ENCODE measurements at regions not wholly inside any gene's neighbourhood (a gene's known extent, or its start where the extent isn't known, plus 50 kb on each side); places are given as distances from the start of the nearest gene placed in this dataset.

GRCh38 chr17:77793971-77794235 lies 164.6 kb upstream of the TNRC6C start:
- ATAC-seq (ENCODE audit: low FRiP score in 2 of 2), result no peak
- Histone ChIP-seq H3K27me3 (peaks cover 0 to 4% (median 0%) of the 10 kb centered on the region in 4 donors), H3K4me3 (no peak overlapping the region)

GRCh38 chr17:77794846-77795245 lies 163.7 kb upstream of the TNRC6C start:
- 59 to 100% methylated on average over 1 to 6 of the region's 6 CpGs for WGBS, 2 donors
- no peaks in the 10 kb centered on the region for H3K36me3 ChIP-seq
- TF ChIP-seq CTCF (IDR thresholded peaks at IDR 0.05) (no peak), POLR2AphosphoS5 (IDR thresholded peaks at IDR 0.05) (no peak), POLR2A (IDR thresholded peaks at IDR 0.05) (no peak), EP300 (IDR thresholded peaks at IDR 0.05) (no peak)
- no peaks in the 10 kb centered on the region for H3K4me1 ChIP-seq
- ATAC-seq (ENCODE audit: low FRiP score in 2 of 2) (no peak), DNase-seq (no peak)
- H3K27me3 ChIP-seq, result peaks cover 0 to 4% (median 0%) of the 10 kb centered on the region in 4 donors
- no peak overlapping the region for H3K27ac ChIP-seq
- no peak overlapping the region for H3K4me3 ChIP-seq
- H3K9me3 ChIP-seq, result no peaks in the 10 kb centered on the region

More at GRCh38 chr17:77793971-77794235, 164.6 kb upstream of the TNRC6C start:
- TF ChIP-seq CTCF (IDR thresholded peaks at IDR 0.05) (no peak), POLR2AphosphoS5 (IDR thresholded peaks at IDR 0.05) (no peak), EP300 (IDR thresholded peaks at IDR 0.05) (no peak)
- DNase-seq, result no peak
- no peaks in the 10 kb centered on the region for H3K4me1 ChIP-seq
- H3K27ac ChIP-seq, result no peak overlapping the region
- 86 to 90% methylated on average over 5 of the region's 5 CpGs for WGBS, 2 donors
- H3K36me3 ChIP-seq, result no peaks in the 10 kb centered on the region
- no peaks in the 10 kb centered on the region for H3K9me3 ChIP-seq

GRCh38 chr17:77795685-77796084 lies 162.8 kb upstream of the TNRC6C start:
- Histone ChIP-seq H3K4me3 (no peak overlapping the region), H3K27ac (no peak overlapping the region), H3K4me1 (no peaks in the 10 kb centered on the region), H3K36me3 (no peaks in the 10 kb centered on the region), H3K9me3 (no peaks in the 10 kb centered on the region), H3K27me3 (peaks cover 0 to 4% (median 0%) of the 10 kb centered on the region in 4 donors)
- 70 to 85% methylated on average over 4 of the region's 4 CpGs for whole genome bisulfite sequencing, 2 donors
- no peak for TF ChIP-seq EP300 (IDR thresholded peaks at IDR 0.05)
- TF ChIP-seq CTCF (IDR thresholded peaks at IDR 0.05), result no peak
- no peak for TF ChIP-seq POLR2AphosphoS5 (IDR thresholded peaks at IDR 0.05)
- no peak for TF ChIP-seq POLR2A (IDR thresholded peaks at IDR 0.05)
- DNase-seq (no peak), ATAC-seq (ENCODE audit: low FRiP score in 2 of 2) (no peak)

- ATAC-seq (ENCODE audit: low FRiP score in 2 of 2), result no peak
- no peak for DNase-seq
- H3K36me3 ChIP-seq, result no peaks in the 10 kb centered on the region
- H3K27ac ChIP-seq, result no peak overlapping the region
- H3K4me1 ChIP-seq, result no peaks in the 10 kb centered on the region
- H3K4me3 ChIP-seq, result no peak overlapping the region
- H3K27me3 ChIP-seq, result peaks cover 0 to 4% (median 0%) of the 10 kb centered on the region in 4 donors
- 76 to 80% methylated on average over 9 of the region's 9 CpGs for WGBS, 2 donors
- no peaks in the 10 kb centered on the region for H3K9me3 ChIP-seq
- no peak for TF ChIP-seq POLR2A (IDR thresholded peaks at IDR 0.05)
- no peak for TF ChIP-seq POLR2AphosphoS5 (IDR thresholded peaks at IDR 0.05)
- no peak for TF ChIP-seq CTCF (IDR thresholded peaks at IDR 0.05)
- TF ChIP-seq EP300 (IDR thresholded peaks at IDR 0.05), result no peak
Measured at GRCh38 chr17:77796176-77796860, 162.2 kb upstream of the TNRC6C start.

GRCh38 chr17:77798031-77798430 lies 160.5 kb upstream of the TNRC6C start:
- Histone ChIP-seq H3K36me3 (no peaks in the 10 kb centered on the region), H3K27me3 (peaks cover 0 to 3% (median 0%) of the 10 kb centered on the region in 4 donors), H3K4me1 (peaks cover 0 to 6% (median 0%) of the 10 kb centered on the region in 4 donors), H3K27ac (no peak overlapping the region), H3K9me3 (no peaks in the 10 kb centered on the region), H3K4me3 (no peak overlapping the region)
- ATAC-seq (ENCODE audit: low FRiP score in 2 of 2) (no peak), DNase-seq (no peak)
- TF ChIP-seq EP300 (IDR thresholded peaks at IDR 0.05) (no peak), CTCF (IDR thresholded peaks at IDR 0.05) (no peak), POLR2AphosphoS5 (IDR thresholded peaks at IDR 0.05) (no peak), POLR2A (IDR thresholded peaks at IDR 0.05) (no peak)
- WGBS, 2 donors, result 68 to 74% methylated on average over 7 of the region's 7 CpGs

All from upper lobe of left lung (tissue), 6 donors.